Esophagus squamous epithelium (tissue), 4 donors: ENCODE measurements at regions not wholly inside any gene's neighbourhood (a gene's known extent, or its start where the extent isn't known, plus 50 kb on each side); places are given as distances from the start of the nearest gene placed in this dataset.

ENCODE experiments used
- POLR2A ChIP-seq, 4 donors: fragments of 450-650 bp; IDR thresholded peaks; one replicate each; pipeline ENCODE4 v1.6.1; 2017; ENCODE audit warnings: antibody characterized with exemption in 4 of 4, mild to moderate bottlenecking in 4 of 4, moderate library complexity in 3 of 4
- TF ChIP-seq, protein P1 (sequence below), 6 experiments: fragments of 450-650 bp in 4 of 6; fragments of 200-600 bp in 2 of 6; sonication (generic) in 2 of 6; IDR thresholded peaks; one replicate each; pipeline ENCODE4 v1.5.1; 2016 to 2019; ENCODE audit warnings: antibody characterized with exemption in 6 of 6, mild to moderate bottlenecking in 4 of 6, moderate library complexity in 4 of 6

DNA sequence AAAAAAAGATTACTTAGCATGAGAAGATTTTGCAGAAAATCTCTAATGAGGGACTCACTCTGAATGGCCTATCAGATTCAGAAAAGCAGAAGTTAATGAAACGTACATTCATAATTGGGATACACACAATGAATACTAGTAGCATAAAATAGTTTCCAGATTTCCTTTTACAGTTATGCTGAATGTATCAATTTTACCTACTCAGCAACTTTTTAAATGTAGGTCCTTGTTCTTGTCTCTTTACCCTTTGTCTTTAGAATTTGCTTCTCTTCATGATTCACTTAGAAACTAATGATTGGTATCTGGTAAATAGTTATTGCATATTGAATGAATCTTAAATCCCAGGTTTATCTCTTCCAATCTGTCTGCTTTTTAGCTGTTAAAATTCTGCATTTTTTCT is 458.8 kb downstream of the DSC3 start:
- TF ChIP-seq, protein P1, sequence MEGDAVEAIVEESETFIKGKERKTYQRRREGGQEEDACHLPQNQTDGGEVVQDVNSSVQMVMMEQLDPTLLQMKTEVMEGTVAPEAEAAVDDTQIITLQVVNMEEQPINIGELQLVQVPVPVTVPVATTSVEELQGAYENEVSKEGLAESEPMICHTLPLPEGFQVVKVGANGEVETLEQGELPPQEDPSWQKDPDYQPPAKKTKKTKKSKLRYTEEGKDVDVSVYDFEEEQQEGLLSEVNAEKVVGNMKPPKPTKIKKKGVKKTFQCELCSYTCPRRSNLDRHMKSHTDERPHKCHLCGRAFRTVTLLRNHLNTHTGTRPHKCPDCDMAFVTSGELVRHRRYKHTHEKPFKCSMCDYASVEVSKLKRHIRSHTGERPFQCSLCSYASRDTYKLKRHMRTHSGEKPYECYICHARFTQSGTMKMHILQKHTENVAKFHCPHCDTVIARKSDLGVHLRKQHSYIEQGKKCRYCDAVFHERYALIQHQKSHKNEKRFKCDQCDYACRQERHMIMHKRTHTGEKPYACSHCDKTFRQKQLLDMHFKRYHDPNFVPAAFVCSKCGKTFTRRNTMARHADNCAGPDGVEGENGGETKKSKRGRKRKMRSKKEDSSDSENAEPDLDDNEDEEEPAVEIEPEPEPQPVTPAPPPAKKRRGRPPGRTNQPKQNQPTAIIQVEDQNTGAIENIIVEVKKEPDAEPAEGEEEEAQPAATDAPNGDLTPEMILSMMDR (IDR thresholded peaks at IDR 0.05): no peak
- TF ChIP-seq POLR2A (IDR thresholded peaks at IDR 0.05): no peak
